NB4 (cell line): ENCODE measurements at regions not wholly inside any gene's neighbourhood (a gene's known extent, or its start where the extent isn't known, plus 50 kb on each side); places are given as distances from the start of the nearest gene placed in this dataset.

ENCODE experiments used
- CTCF ChIP-seq: IDR thresholded peaks from one replicate; pipeline ENCODE4 v1.5.1; 2012; ENCODE audit warnings: low read depth, low read length
- MYC ChIP-seq: IDR thresholded peaks from 2 replicates; pipeline ENCODE4 v1.6.1; 2011; ENCODE audit warnings: low read depth, low read length
- POLR2A ChIP-seq: IDR thresholded peaks from 2 replicates; pipeline ENCODE4 v1.6.1; 2011; ENCODE audit warnings: mild to moderate bottlenecking; ENCODE audit not compliant: insufficient read length; ENCODE audit errors: extremely low read depth

DNA sequence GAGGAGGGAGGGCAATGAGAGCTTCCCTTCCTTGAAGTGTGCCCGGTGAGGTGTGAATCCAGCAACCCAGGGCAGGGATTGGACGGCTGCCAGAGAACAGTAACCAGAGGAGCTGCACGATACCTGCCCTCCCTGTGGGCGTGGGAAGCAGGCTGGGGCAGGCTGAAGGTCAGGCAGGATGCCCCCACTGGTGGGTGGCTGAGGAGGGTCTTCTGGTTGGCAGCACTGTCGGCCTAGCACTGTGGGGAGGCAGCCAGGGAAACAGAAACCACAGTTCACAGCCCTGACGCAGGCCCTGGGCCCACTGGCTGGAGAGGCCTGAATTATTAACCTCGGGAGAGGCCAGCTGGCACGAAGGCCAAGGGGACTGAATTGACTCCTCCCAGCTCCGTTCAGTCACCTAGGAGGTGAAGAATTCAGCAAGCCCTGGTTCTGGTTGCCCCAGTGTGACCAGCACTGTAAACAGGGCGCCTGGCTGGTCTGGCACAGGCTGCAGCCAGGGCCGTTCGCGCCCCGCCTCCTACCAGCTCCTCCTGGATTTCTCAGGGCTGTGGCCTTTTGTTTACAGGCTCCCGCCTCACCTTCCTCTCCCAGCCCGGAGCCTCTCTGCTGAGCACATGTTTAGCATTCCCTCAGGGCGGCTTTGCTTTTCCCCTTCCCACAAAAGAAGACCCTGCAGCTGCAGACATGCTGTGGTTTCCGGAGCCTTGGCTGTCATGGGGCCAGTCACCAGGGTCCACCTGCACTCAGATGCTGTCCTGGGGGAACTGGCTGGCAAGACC is 97.8 kb downstream of the B3GNT2 start:
- TF ChIP-seq POLR2A (no peak), CTCF (no peak), MYC (no peak)
